Stimulated activated CD4-positive, alpha-beta T cell treated with anti-CD3 and anti-CD28 coated beads, Interleukin-1b, Interleukin-23, amount 100 ng/mL, for 24 hours (primary cell): ENCODE measurements at regions not wholly inside any gene's neighbourhood (a gene's known extent, or its start where the extent isn't known, plus 50 kb on each side); places are given as distances from the start of the nearest gene placed in this dataset.

ENCODE experiments used
- DNase-seq, 4 experiments: peaks; one replicate each; pipeline ENCODE4 v3.0.0-alpha.2; 2020; ENCODE audit warnings: low read depth in 4 of 4, low spot score in 1 of 4

- DNase-seq: no peak
Observed at GRCh38 chr2:729376-729861, 52.2 kb upstream of the TMEM18 start.

- DNase-seq: no peak
Observed at GRCh38 chr2:728165-728564, 51.0 kb upstream of the TMEM18 start.

GRCh38 chr2:727071-727470 lies 49.9 kb upstream of the TMEM18 start:
- DNase-seq: no peak
